ENCODE measurements at regions not wholly inside any gene's neighbourhood (a gene's known extent, or its start where the extent isn't known, plus 50 kb on each side); places are given as distances from the start of the nearest gene placed in this dataset.

DNA sequence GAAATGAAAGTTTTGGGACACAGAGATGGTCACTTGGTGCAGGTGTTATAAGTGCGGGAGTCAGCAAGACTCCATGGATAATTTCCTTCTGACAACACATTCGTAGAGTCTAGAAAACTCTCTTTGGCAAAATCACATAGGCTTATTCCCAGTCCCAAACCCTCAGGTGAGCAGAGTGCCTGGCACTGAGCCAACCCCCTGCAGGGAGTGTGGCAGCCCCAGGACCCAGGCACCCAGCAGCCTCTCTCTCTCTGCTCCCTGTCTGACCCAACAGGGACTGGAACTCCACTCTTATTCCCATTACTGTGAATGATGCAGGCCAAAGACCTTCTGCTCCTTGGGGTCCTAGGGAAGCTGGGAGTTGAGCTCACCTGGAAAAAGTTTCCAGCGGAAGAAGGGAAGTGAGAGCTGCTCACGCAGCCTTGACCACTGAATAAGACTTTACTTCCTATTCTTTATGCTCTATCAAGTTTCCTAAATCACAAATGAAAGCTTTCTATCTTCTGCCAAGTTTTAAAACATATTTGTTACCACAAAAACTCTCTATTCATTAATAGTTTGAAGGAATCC is 132.6 kb upstream of the ETV3 start:
- TF ChIP-seq CTCF (IDR thresholded peaks at IDR 0.05) (no peak), POLR2A (IDR thresholded peaks at IDR 0.05) (no peak), POLR2AphosphoS5 (IDR thresholded peaks at IDR 0.05) (no peak)

Data from prostate gland (tissue), 2 donors.